Panc1 (cell line): ENCODE measurements at regions not wholly inside any gene's neighbourhood (a gene's known extent, or its start where the extent isn't known, plus 50 kb on each side); places are given as distances from the start of the nearest gene placed in this dataset.

Experiments used
- ATAC-seq: fragments of 200-7000 bp; cut with Tn5 transposase; 2 replicates; pipeline ENCODE4 v1.9.1; 2020; ENCODE audit warnings: mild to moderate bottlenecking, moderate library complexity
- BruUV-seq: library from RNA; stranded (reverse); fragments of 400-500 nt; replicated peaks from 2 replicates; lab custom pipeline; 2021; lab: Mats Ljungman, UMichigan
- CTCF ChIA-PET: fragments of 300-600 bp; sonication (Branson Sonifier 250); formaldehyde crosslinking; loops from one replicate; lab custom pipeline; 2022; ENCODE audit warnings: antibody characterized with exemption; lab: Charles Lee
- POLR2A ChIA-PET: fragments of 300-600 bp; sonication (Branson Sonifier 250); formaldehyde crosslinking; loops from one replicate; lab custom pipeline; 2022; ENCODE audit warnings: antibody characterized with exemption; lab: Charles Lee
- DNase-seq: peaks from one replicate; pipeline ENCODE4 v3.0.0-alpha.2; 2010; ENCODE audit warnings: low read depth, low spot score
- H3K27ac ChIP-seq: 2 replicates; pipeline ENCODE4 v1.5.1; 2011; ENCODE audit warnings: mild to moderate bottlenecking, low read length, inconsistent platforms
- H3K27me3 ChIP-seq: fragments of 200-500 bp; sonication (Bioruptor generic); 2 replicates; pipeline ENCODE4 v1.6.0; 2014; ENCODE audit warnings: low read length, inconsistent platforms; ENCODE audit not compliant: control insufficient read depth, insufficient read depth
- H3K36me3 ChIP-seq: fragments of 200-500 bp; sonication (Bioruptor generic); 2 replicates; pipeline ENCODE4 v1.5.1; 2014; ENCODE audit warnings: inconsistent platforms, mild to moderate bottlenecking, low read length, moderate library complexity; ENCODE audit not compliant: control insufficient read depth, insufficient read depth
- H3K4me1 ChIP-seq: 2 replicates; pipeline ENCODE4 v1.5.1; 2011; ENCODE audit warnings: inconsistent platforms, mild to moderate bottlenecking, low read length, moderate library complexity; ENCODE audit not compliant: control insufficient read depth, insufficient read depth
- H3K4me3 ChIP-seq, 2 experiments: 2 replicates each; pipeline ENCODE4 v1.5.1; 2011 to 2012; ENCODE audit warnings: low read depth in 2 of 2, low read length in 2 of 2, mild to moderate bottlenecking in 2 of 2, inconsistent platforms in 1 of 2, moderate library complexity in 1 of 2
- H3K9me3 ChIP-seq: fragments of 200-500 bp; sonication (Bioruptor generic); 2 replicates; pipeline ENCODE4 v1.5.1; 2014; ENCODE audit warnings: low read depth, mild to moderate bottlenecking, inconsistent platforms, low read length, moderate library complexity; ENCODE audit not compliant: control insufficient read depth, insufficient read depth
- POLR2AphosphoS5 ChIP-seq: IDR thresholded peaks from 2 replicates; pipeline ENCODE4 v1.6.1; 2012; ENCODE audit warnings: mild to moderate bottlenecking, low read depth, low read length, moderate library complexity
- REST ChIP-seq, 2 experiments: IDR thresholded peaks; 2 replicates each; pipeline ENCODE4 v1.6.1; 2011 to 2012; ENCODE audit warnings: low read depth in 2 of 2, control low read depth in 1 of 2, low read length in 1 of 2, mild to moderate bottlenecking in 1 of 2, moderate library complexity in 1 of 2; ENCODE audit not compliant: insufficient read depth in 1 of 2
- SIN3A ChIP-seq: IDR thresholded peaks from 2 replicates; pipeline ENCODE4 v1.6.1; 2012; ENCODE audit warnings: low read depth, mild to moderate bottlenecking, low read length, moderate library complexity, borderline replicate concordance; ENCODE audit not compliant: insufficient read depth
- TCF7L2 ChIP-seq: IDR thresholded peaks from 2 replicates; pipeline ENCODE4 v1.6.1; 2011; ENCODE audit warnings: mild to moderate bottlenecking, low read depth, low read length, inconsistent platforms
- in situ Hi-C: cut with HindIII; loops from 2 replicates; pipeline ENCODE4 v1.10.0; 2016; ENCODE audit warnings: low sequenced_read_pairs, low pct_unique_long_range_greater_than_20kb
- intact Hi-C: fragments of 100-400 bp; cut with micrococcal nuclease; formaldehyde crosslinking; loops from one replicate; pipeline ENCODE4 v1.10.0; 2022; ENCODE audit not compliant: unreplicated experiment
- TF ChIP-seq, protein P1 (sequence below): fragments of 450-650 bp; IDR thresholded peaks from 2 replicates; pipeline ENCODE4 v1.5.1; 2017; ENCODE audit warnings: mild to moderate bottlenecking

GRCh38 chr12:46693034-46693433 is 132.8 kb downstream of the SLC38A4 start:
- POLR2A ChIA-PET: no interaction called here
- no TSS peak for BruUV-seq
- intact Hi-C loops: no loop called here
- CTCF ChIA-PET: no interaction called here
- no peaks in the 10 kb centered on the region for H3K36me3 ChIP-seq
- no peak for ATAC-seq
- TF ChIP-seq, protein P1, sequence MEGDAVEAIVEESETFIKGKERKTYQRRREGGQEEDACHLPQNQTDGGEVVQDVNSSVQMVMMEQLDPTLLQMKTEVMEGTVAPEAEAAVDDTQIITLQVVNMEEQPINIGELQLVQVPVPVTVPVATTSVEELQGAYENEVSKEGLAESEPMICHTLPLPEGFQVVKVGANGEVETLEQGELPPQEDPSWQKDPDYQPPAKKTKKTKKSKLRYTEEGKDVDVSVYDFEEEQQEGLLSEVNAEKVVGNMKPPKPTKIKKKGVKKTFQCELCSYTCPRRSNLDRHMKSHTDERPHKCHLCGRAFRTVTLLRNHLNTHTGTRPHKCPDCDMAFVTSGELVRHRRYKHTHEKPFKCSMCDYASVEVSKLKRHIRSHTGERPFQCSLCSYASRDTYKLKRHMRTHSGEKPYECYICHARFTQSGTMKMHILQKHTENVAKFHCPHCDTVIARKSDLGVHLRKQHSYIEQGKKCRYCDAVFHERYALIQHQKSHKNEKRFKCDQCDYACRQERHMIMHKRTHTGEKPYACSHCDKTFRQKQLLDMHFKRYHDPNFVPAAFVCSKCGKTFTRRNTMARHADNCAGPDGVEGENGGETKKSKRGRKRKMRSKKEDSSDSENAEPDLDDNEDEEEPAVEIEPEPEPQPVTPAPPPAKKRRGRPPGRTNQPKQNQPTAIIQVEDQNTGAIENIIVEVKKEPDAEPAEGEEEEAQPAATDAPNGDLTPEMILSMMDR: no peak
- no peak for TF ChIP-seq POLR2AphosphoS5
- TF ChIP-seq TCF7L2: no peak
- no peak for TF ChIP-seq REST (IDR thresholded peaks at IDR 0.05; ENCODE audit: insufficient read depth in 1 of 2, low read depth in 2 of 2, low read length in 1 of 2)
- TF ChIP-seq SIN3A: no peak
- in situ Hi-C loops: no loop called here
- H3K4me1 ChIP-seq: no peaks in the 10 kb centered on the region
- H3K27me3 ChIP-seq: no peaks in the 10 kb centered on the region
- H3K27ac ChIP-seq: no peak overlapping the region
- no peak overlapping the region for H3K4me3 ChIP-seq
- H3K9me3 ChIP-seq: no peaks in the 10 kb centered on the region
- no peak for DNase-seq

DNA sequence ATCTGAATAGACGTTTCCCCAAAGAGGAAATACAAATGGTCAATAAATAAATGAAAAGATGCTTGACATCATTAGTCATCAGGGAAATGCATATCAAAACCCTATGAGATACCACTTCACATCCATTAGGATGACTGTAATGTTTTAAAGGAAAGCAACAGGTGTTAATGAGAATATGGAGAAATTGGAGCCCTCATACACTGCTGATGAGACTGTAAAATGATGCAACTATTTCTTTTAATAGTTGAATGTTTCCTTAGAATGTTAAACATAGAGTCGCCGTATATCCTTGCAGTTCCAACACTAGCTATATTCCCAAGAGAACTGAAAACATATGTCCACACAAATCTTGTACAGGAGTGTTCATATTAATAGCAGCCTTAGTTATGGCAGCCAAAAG is 133.2 kb downstream of the SLC38A4 start:
- no peaks in the 10 kb centered on the region for H3K9me3 ChIP-seq
- POLR2A ChIA-PET: no interaction called here
- intact Hi-C loops: no loop called here

More for the DNA sequence above, 133.2 kb downstream of the SLC38A4 start:
- no peak overlapping the region for H3K4me3 ChIP-seq
- no peak for TF ChIP-seq TCF7L2
- TF ChIP-seq, protein P1: no peak
- no peak for TF ChIP-seq REST (IDR thresholded peaks at IDR 0.05; ENCODE audit: insufficient read depth in 1 of 2, low read depth in 2 of 2, low read length in 1 of 2)
- no peak for TF ChIP-seq SIN3A
- no peak for TF ChIP-seq POLR2AphosphoS5
- DNase-seq (no peak), ATAC-seq (no peak)
- H3K36me3 ChIP-seq: no peaks in the 10 kb centered on the region
- BruUV-seq: no TSS peak
- CTCF ChIA-PET: no interaction called here
- H3K27ac ChIP-seq: no peak overlapping the region
- no peaks in the 10 kb centered on the region for H3K4me1 ChIP-seq
- in situ Hi-C loops: no loop called here
- H3K27me3 ChIP-seq: no peaks in the 10 kb centered on the region
